ENCODE measurements at regions not wholly inside any gene's neighbourhood (a gene's known extent, or its start where the extent isn't known, plus 50 kb on each side); places are given as distances from the start of the nearest gene placed in this dataset.

- H3K4me3 Mint-ChIP-seq, result no peak overlapping the region
- no peak overlapping the region for H3K4ac ChIP-seq (ENCODE audit: low read depth, low read length)
- no peak overlapping the region for H3K9ac ChIP-seq (ENCODE audit: extremely low read depth, insufficient read length, low read length)
- H2BK5ac ChIP-seq (ENCODE audit: insufficient read length, low read length), result no peak overlapping the region
- no peak overlapping the region for H3K23ac ChIP-seq (ENCODE audit: insufficient read length, low read depth, low read length)
- peaks cover 0 to 8% (median 4%) of the 10 kb centered on the region in 3 experiments; a peak in 3 of 7 replicates for H3K36me3 Mint-ChIP-seq (ENCODE audit: insufficient read depth in 1 of 3, low read depth in 3 of 3)
- H3K14ac ChIP-seq (ENCODE audit: insufficient read depth, low read length), result no peak overlapping the region
- no peak overlapping the region for H2BK15ac ChIP-seq (ENCODE audit: low read depth, low read length)
- no peak overlapping the region for H2BK12ac ChIP-seq (ENCODE audit: insufficient read length, low read depth, low read length)
- no peak overlapping the region for H3K18ac ChIP-seq (ENCODE audit: insufficient read length, low read depth, low read length)
- peak; percentile 68 for DNase-seq
- no peak overlapping the region for H4K8ac ChIP-seq (replicated peaks; ENCODE audit: insufficient read length, low read depth, low read length)
- no peaks in the 10 kb centered on the region for H3K27me3 ChIP-seq (ENCODE audit: insufficient read depth, low read length)
- H3K4me1 ChIP-seq (ENCODE audit: insufficient read depth, low read length), result peaks cover 5% of the 10 kb centered on the region; the same call in 1 of the 2 replicates
- no peak overlapping the region for H2BK20ac ChIP-seq (ENCODE audit: low read depth, low read length, poor library complexity, severe bottlenecking)
- H3K79me2 ChIP-seq (ENCODE audit: insufficient read depth, low read length), result no peaks in the 10 kb centered on the region
- H3K27ac ChIP-seq (ENCODE audit: insufficient read length, low read depth, low read length), result no peak overlapping the region
- no peaks in the 10 kb centered on the region for H3K79me1 ChIP-seq (ENCODE audit: insufficient read depth, low read depth, low read length, poor library complexity, severe bottlenecking)
- no peak for TF ChIP-seq CTCF (conservative IDR thresholded peaks at IDR 0.05)
- no peaks in the 10 kb centered on the region for H4K20me1 ChIP-seq (ENCODE audit: control insufficient read depth, insufficient read depth, insufficient read length)
- H3K4me2 ChIP-seq (ENCODE audit: insufficient read depth, insufficient read length, low read length), result no peak overlapping the region
- H2BK120ac ChIP-seq (ENCODE audit: low read depth, low read length, poor library complexity, severe bottlenecking), result no peak overlapping the region
- H3K23me2 ChIP-seq (ENCODE audit: insufficient read length, low read depth, low read length, poor library complexity, severe bottlenecking), result no peaks in the 10 kb centered on the region
- no CpG with 5 or more reads among the region's 2 CpGs for WGBS (ENCODE audit: extremely low coverage, insufficient read length, low lambda C conversion rate)
- H3K4me1 Mint-ChIP-seq, result peaks cover 19 to 22% of the 10 kb centered on the region in 2 experiments
- H3K27ac Mint-ChIP-seq, result peak overlapping the region in 1 of 3 experiments; percentile 14; a peak in 3 of 7 replicates
- no peak overlapping the region for H3K56ac ChIP-seq (ENCODE audit: insufficient read length, low read depth, low read length)
- no peak overlapping the region for H4K91ac ChIP-seq (ENCODE audit: insufficient read length, low read depth, low read length)
- H4K5ac ChIP-seq (ENCODE audit: insufficient read length, low read depth, low read length), result no peak overlapping the region
- no peak overlapping the region for H2AFZ ChIP-seq (ENCODE audit: low read length)
- no peak overlapping the region for H2AK5ac ChIP-seq (ENCODE audit: insufficient read length, low read length)
- peaks cover 10% of the 10 kb centered on the region for H3K27me3 Mint-ChIP-seq (ENCODE audit: low read depth)
- H3K9me3 ChIP-seq (ENCODE audit: control insufficient read depth, low read depth, low read length), result no peaks in the 10 kb centered on the region
- H3K9me3 Mint-ChIP-seq, result peaks cover 0 to 10% of the 10 kb centered on the region in 2 experiments; a peak in 3 of 5 replicates
- no peak overlapping the region for H3T11ph ChIP-seq (ENCODE audit: low read length)
Measured at GRCh38 chr3:30996467-30996866, 102.0 kb upstream of the GADL1 start.
